ENCODE measurements at regions not wholly inside any gene's neighbourhood (a gene's known extent, or its start where the extent isn't known, plus 50 kb on each side); places are given as distances from the start of the nearest gene placed in this dataset.

- Histone ChIP-seq H4K20me1 (ENCODE audit: insufficient read depth, low read length) (no peaks in the 10 kb centered on the region), H3K79me1 (ENCODE audit: low read depth in 1 of 2, low read length in 2 of 2) (no peaks in the 10 kb centered on the region), H3K4me1 (ENCODE audit: control insufficient read depth, insufficient read depth, low read length) (no peaks in the 10 kb centered on the region), H4K5ac (ENCODE audit: low read depth, low read length) (no peak overlapping the region), H2BK20ac (ENCODE audit: low read depth, low read length) (no peak overlapping the region), H2AK5ac (ENCODE audit: low read depth, low read length) (no peak overlapping the region), H3K27ac (ENCODE audit: insufficient read depth, low read length) (no peak overlapping the region), H3K9me1 (ENCODE audit: insufficient read depth, low read length) (no peaks in the 10 kb centered on the region), H3K9ac (ENCODE audit: low read depth, low read length) (no peak overlapping the region), H3K9me3 (ENCODE audit: control insufficient read depth, insufficient read depth, low read length) (no peaks in the 10 kb centered on the region), H4K8ac (ENCODE audit: low read depth in 2 of 2, low read length in 2 of 2) (no peak overlapping the region), H3K4ac (ENCODE audit: low read depth, low read length) (no peak overlapping the region), H3K36me3 (ENCODE audit: control insufficient read depth, insufficient read depth, low read length) (no peaks in the 10 kb centered on the region), H2BK5ac (ENCODE audit: low read depth, low read length, poor library complexity, severe bottlenecking) (no peak overlapping the region), H2AFZ (replicated peaks; ENCODE audit: low read length, poor library complexity) (no peak overlapping the region), H3K4me2 (ENCODE audit: low read depth, low read length) (no peak overlapping the region), H4K91ac (ENCODE audit: insufficient read depth, low read depth, low read length) (no peak overlapping the region), H2BK15ac (ENCODE audit: low read depth, low read length) (no peak overlapping the region), H3K27me3 (ENCODE audit: control insufficient read depth, insufficient read depth, low read length) (no peaks in the 10 kb centered on the region), H3K14ac (replicated peaks; ENCODE audit: low read depth, low read length) (no peak overlapping the region), H3K18ac (ENCODE audit: low read depth, low read length) (no peak overlapping the region), H3K56ac (ENCODE audit: extremely low read depth, insufficient read depth, low read length) (no peak overlapping the region), H2AK9ac (replicated peaks; ENCODE audit: low read depth, low read length, poor library complexity) (no peak overlapping the region), H3K4me3 (ENCODE audit: insufficient read depth, low read depth, low read length) (no peak overlapping the region), H2BK120ac (ENCODE audit: low read depth, low read length) (no peak overlapping the region), H3K23ac (ENCODE audit: low read depth, low read length) (no peak overlapping the region)
- ATAC-seq (ENCODE audit: low read depth) (no peak), DNase-seq (no peak)
- BruUV-seq (replicated peaks) = no TSS peak
- no CpG with 5 or more reads among the region's 5 CpGs for WGBS, 2 experiments (ENCODE audit: extremely low coverage in 2 of 2, insufficient read length in 1 of 2)
- intact Hi-C loops (cut with micrococcal nuclease) = loop anchor here (10.0 kb wide), 1 partner anchor 1650 kb away; no protein-coding TSS in a partner anchor
- dilution Hi-C loops (cut with HindIII; ENCODE audit: low sequenced_read_pairs, unreplicated experiment) = no loop called here
- ChIA-PET CTCF (no interaction called here), POLR2A (ENCODE audit: unreplicated experiment) (no interaction called here)
- TF ChIP-seq BHLHE40 (IDR thresholded peaks at IDR 0.05; ENCODE audit: low read depth, low read length) (no peak), POLR2A (IDR thresholded peaks at IDR 0.05; ENCODE audit: low read depth, low read length) (no peak), NFE2L2 (IDR thresholded peaks at IDR 0.05; ENCODE audit: low read depth, low read length) (no peak), CEBPB (IDR thresholded peaks at IDR 0.05; ENCODE audit: low read depth, low read length) (no peak), MAZ (IDR thresholded peaks at IDR 0.05; ENCODE audit: borderline replicate concordance, low read depth, low read length) (no peak), CHD1 (IDR thresholded peaks at IDR 0.05; ENCODE audit: low read depth, low read length) (no peak)
- TF ChIP-seq, protein P1, sequence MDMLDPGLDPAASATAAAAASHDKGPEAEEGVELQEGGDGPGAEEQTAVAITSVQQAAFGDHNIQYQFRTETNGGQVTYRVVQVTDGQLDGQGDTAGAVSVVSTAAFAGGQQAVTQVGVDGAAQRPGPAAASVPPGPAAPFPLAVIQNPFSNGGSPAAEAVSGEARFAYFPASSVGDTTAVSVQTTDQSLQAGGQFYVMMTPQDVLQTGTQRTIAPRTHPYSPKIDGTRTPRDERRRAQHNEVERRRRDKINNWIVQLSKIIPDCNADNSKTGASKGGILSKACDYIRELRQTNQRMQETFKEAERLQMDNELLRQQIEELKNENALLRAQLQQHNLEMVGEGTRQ (IDR thresholded peaks at IDR 0.05; ENCODE audit: low read depth, low read length) = no peak
- in situ Hi-C loops (cut with MboI; ENCODE audit: low sequenced_read_pairs) = no loop called here
These were observed 317.2 kb downstream of the PDGFC start for GRCh38 chr4:156654410-156654809.
